Peyer's patch (tissue), 4 donors: ENCODE measurements at regions not wholly inside any gene's neighbourhood (a gene's known extent, or its start where the extent isn't known, plus 50 kb on each side); places are given as distances from the start of the nearest gene placed in this dataset.

Experiments used
- CTCF ChIP-seq, 6 experiments: fragments of 450-650 bp in 4 of 6; fragments of 200-600 bp in 2 of 6; sonication (generic) in 1 of 6; IDR thresholded peaks; one replicate each; pipeline ENCODE4 v1.5.1; 2017 to 2019; ENCODE audit warnings: antibody characterized with exemption in 6 of 6, mild to moderate bottlenecking in 3 of 6, moderate library complexity in 1 of 6
- POLR2A ChIP-seq, 2 donors: fragments of 450-650 bp; IDR thresholded peaks; one replicate each; pipeline ENCODE4 v1.5.1; 2017; ENCODE audit warnings: antibody characterized with exemption in 2 of 2, mild to moderate bottlenecking in 2 of 2, moderate library complexity in 2 of 2

- TF ChIP-seq CTCF (IDR thresholded peaks at IDR 0.05): no peak
- TF ChIP-seq POLR2A (IDR thresholded peaks at IDR 0.05): no peak
Measured at GRCh38 chr4:179182741-179183140, 1740.5 kb upstream of the AGA start.
